ENCODE measurements at regions not wholly inside any gene's neighbourhood (a gene's known extent, or its start where the extent isn't known, plus 50 kb on each side); places are given as distances from the start of the nearest gene placed in this dataset.

DNA sequence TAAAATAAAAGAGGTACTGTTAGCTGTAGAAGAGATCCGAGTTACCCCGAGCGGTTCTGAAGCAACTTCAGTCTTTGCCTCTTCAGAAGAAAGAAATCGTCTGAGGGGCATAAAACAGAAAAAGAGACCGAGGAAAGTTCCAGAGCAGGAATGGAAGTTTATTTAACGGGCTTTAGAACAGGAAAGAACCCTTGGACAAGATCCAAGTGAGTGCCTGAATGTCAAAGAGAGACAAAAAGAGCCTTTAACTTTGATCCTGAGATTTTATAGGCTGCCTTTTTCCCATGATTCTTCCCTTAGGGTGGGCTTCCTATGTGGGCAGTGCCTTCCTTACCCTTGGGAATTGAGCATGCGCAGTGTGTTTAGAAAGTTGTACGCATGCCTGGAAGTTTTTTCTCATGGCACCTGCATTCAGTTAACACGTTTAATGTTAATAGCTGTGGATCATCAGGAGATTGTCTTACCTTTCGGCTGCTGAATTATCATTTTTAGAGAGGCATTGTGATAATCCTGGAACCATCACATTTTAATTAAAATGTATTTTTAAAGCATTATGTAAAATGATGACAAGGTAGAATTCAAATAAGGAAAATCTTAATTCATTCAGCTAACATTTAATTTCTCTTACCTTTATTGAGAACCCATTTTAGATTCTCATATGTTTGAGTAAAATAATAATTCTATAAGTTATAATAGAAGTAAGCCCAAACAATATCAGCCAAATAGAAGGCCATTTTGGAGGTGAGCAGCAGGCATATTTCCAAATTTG is 269.5 kb upstream of the ZSWIM2 start:
- TF ChIP-seq OSR1 (CRISPR knock-in tag; IDR thresholded peaks at IDR 0.05) = no peak
- no peak for TF ChIP-seq ZFP3 (CRISPR knock-in tag; IDR thresholded peaks at IDR 0.05)
- TF ChIP-seq ZNF8 (CRISPR knock-in tag; IDR thresholded peaks at IDR 0.05) = no peak

Measured in SK-N-SH treated with all-trans-retinoic acid at 6 μM for 48 hours (cell line).